ENCODE measurements at regions not wholly inside any gene's neighbourhood (a gene's known extent, or its start where the extent isn't known, plus 50 kb on each side); places are given as distances from the start of the nearest gene placed in this dataset.

DNA sequence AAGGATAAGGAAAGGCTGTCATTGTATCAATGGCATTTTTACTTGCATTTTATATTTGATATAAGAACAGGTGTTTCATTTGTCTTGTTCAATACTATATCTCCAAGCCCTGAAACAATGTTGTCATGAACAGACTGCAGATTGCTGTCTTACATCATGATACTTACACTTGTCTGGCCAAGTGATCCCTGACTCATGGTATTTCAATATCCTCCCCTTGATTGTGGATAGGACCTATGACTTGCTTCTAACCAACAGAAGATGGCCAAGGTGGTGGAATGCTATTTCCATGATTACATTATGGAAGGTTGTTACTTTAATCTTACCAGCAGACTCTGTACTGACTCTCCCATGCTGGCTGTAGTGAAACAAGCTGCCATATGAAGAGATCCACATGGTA, 471.1 kb downstream of the CCDC85A start:
- Histone ChIP-seq H3K4me1 (ENCODE audit: control insufficient read depth in 2 of 3, insufficient read depth in 2 of 3, low read depth in 1 of 3, low read length in 3 of 3) (no peaks in the 10 kb centered on the region), H3K36me3 (ENCODE audit: control insufficient read depth in 2 of 3, insufficient read depth in 3 of 3, low read length in 3 of 3) (no peaks in the 10 kb centered on the region), H3K4me3 (ENCODE audit: low read length in 3 of 3) (no peak overlapping the region), H3K27me3 (ENCODE audit: control insufficient read depth, insufficient read depth, low read length) (no peaks in the 10 kb centered on the region), H3K9me3 (ENCODE audit: control insufficient read depth in 2 of 3, insufficient read depth in 1 of 3, low read length in 3 of 3) (no peaks in the 10 kb centered on the region), H3K9ac (ENCODE audit: low read length in 3 of 3) (no peak overlapping the region), H3K27ac (ENCODE audit: low read depth in 2 of 2, low read length in 2 of 2) (no peak overlapping the region)
- TF ChIP-seq, protein P1, sequence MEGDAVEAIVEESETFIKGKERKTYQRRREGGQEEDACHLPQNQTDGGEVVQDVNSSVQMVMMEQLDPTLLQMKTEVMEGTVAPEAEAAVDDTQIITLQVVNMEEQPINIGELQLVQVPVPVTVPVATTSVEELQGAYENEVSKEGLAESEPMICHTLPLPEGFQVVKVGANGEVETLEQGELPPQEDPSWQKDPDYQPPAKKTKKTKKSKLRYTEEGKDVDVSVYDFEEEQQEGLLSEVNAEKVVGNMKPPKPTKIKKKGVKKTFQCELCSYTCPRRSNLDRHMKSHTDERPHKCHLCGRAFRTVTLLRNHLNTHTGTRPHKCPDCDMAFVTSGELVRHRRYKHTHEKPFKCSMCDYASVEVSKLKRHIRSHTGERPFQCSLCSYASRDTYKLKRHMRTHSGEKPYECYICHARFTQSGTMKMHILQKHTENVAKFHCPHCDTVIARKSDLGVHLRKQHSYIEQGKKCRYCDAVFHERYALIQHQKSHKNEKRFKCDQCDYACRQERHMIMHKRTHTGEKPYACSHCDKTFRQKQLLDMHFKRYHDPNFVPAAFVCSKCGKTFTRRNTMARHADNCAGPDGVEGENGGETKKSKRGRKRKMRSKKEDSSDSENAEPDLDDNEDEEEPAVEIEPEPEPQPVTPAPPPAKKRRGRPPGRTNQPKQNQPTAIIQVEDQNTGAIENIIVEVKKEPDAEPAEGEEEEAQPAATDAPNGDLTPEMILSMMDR (IDR thresholded peaks at IDR 0.05; ENCODE audit: borderline replicate concordance, extremely low read depth, insufficient read depth) = no peak
- FAIRE-seq (no peak), DNase-seq (no peak)
- intact Hi-C loops (cut with DNase I) = no loop called here

DNA sequence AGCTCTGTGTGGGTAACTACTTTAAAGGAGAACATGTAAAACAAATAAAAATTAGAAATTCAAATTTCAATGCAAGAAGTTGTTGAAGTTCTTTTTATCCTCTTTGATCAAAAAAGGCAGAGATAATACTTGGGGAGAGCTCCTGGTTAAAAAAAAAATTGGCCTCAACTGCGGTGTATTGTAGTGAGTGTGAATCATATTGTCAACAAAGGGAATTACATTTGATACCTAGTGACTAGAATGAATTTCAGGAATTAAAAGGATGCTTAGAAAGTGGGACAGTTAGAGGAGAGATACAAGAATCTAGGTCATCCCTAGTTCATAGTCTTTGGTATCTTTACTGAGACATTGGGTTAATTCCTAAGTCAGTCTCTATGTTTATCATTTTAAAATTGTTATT, 473.0 kb downstream of the CCDC85A start:
- Histone ChIP-seq H3K4me1 (ENCODE audit: control insufficient read depth in 2 of 3, insufficient read depth in 2 of 3, low read depth in 1 of 3, low read length in 3 of 3) (no peaks in the 10 kb centered on the region), H3K4me3 (ENCODE audit: low read length in 3 of 3) (no peak overlapping the region), H3K9ac (ENCODE audit: low read length in 3 of 3) (no peak overlapping the region), H3K9me3 (ENCODE audit: control insufficient read depth in 2 of 3, insufficient read depth in 1 of 3, low read length in 3 of 3) (no peaks in the 10 kb centered on the region), H3K27ac (ENCODE audit: low read depth in 2 of 2, low read length in 2 of 2) (no peak overlapping the region), H3K36me3 (ENCODE audit: control insufficient read depth in 2 of 3, insufficient read depth in 3 of 3, low read length in 3 of 3) (no peaks in the 10 kb centered on the region), H3K27me3 (ENCODE audit: control insufficient read depth, insufficient read depth, low read length) (no peaks in the 10 kb centered on the region)
- TF ChIP-seq, protein P1 (IDR thresholded peaks at IDR 0.05; ENCODE audit: borderline replicate concordance, extremely low read depth, insufficient read depth) = no peak
- DNase-seq = no peak
- intact Hi-C loops (cut with DNase I) = no loop called here
- no peak for FAIRE-seq

DNA sequence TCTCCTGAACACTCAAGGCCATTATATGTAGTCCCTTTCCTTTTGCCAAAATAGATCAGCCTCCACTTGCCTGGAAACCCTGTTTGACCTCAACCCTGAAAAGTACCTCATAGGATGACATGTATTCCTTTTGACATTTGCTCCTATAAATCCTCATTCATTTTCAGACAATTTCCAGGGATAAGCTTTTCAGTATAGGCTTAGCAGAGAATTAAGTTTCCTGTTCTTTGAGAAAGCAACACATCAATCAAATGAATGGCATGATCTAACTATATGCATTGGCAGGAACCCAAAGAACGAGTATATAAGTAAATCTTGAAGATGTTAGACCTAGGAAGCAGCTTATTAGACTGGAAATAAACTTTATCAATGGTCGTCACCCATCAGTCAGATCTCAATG, 483.0 kb downstream of the CCDC85A start:
- H3K9ac ChIP-seq (ENCODE audit: low read length in 3 of 3) = no peak overlapping the region
- intact Hi-C loops (cut with DNase I) = no loop called here
- no peaks in the 10 kb centered on the region for H3K36me3 ChIP-seq (ENCODE audit: control insufficient read depth in 2 of 3, insufficient read depth in 3 of 3, low read length in 3 of 3)
- no peak for FAIRE-seq
- H3K9me3 ChIP-seq (ENCODE audit: control insufficient read depth in 2 of 3, insufficient read depth in 1 of 3, low read length in 3 of 3) = no peaks in the 10 kb centered on the region
- H3K4me3 ChIP-seq (ENCODE audit: low read length in 3 of 3) = no peak overlapping the region
- H3K27me3 ChIP-seq (ENCODE audit: control insufficient read depth, insufficient read depth, low read length) = no peaks in the 10 kb centered on the region
- no peaks in the 10 kb centered on the region for H3K4me1 ChIP-seq (ENCODE audit: control insufficient read depth in 2 of 3, insufficient read depth in 2 of 3, low read depth in 1 of 3, low read length in 3 of 3)
- no peak overlapping the region for H3K27ac ChIP-seq (ENCODE audit: low read depth in 2 of 2, low read length in 2 of 2)
- TF ChIP-seq, protein P1 (IDR thresholded peaks at IDR 0.05; ENCODE audit: borderline replicate concordance, extremely low read depth, insufficient read depth) = no peak
- no peak for DNase-seq

DNA sequence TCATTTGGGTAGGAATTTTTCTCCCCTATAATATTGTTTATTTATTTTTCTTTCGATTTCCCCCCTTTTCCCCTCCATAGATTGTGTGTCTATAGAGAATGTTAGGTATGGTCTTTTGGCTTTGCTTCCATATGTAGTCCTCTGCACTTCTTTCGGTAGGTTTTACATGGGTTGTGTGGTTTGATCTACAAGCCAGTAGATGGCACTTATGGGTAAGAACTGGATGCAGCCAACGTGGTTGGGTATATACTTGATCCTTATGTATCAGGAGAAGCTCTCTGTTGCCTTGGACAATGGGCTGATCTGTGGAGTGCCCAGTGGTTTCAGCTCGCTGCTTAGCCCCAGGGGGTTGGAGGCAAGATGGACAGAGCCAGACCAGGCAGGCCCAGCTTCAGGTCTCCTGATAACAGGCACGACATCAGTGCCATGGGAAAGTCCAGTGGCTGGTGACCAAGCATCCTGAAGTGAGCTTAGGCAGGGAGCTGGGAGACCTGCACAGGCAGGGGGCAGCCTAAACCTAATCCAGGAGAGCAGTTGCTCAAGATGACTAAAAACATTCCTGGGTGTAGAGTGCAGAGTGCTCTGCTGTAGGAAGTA, 488.3 kb downstream of the CCDC85A start:
- DNase-seq = peak in 1 of 5 donors; percentile 29
- Histone ChIP-seq H3K36me3 (ENCODE audit: control insufficient read depth in 2 of 3, insufficient read depth in 3 of 3, low read length in 3 of 3) (no peaks in the 10 kb centered on the region), H3K27me3 (ENCODE audit: control insufficient read depth, insufficient read depth, low read length) (no peaks in the 10 kb centered on the region), H3K4me3 (ENCODE audit: low read length in 3 of 3) (no peak overlapping the region), H3K9ac (ENCODE audit: low read length in 3 of 3) (no peak overlapping the region), H3K27ac (ENCODE audit: low read depth in 2 of 2, low read length in 2 of 2) (no peak overlapping the region), H3K9me3 (ENCODE audit: control insufficient read depth in 2 of 3, insufficient read depth in 1 of 3, low read length in 3 of 3) (peaks cover 0 to 14% (median 9%) of the 10 kb centered on the region in 3 donors), H3K4me1 (ENCODE audit: control insufficient read depth in 2 of 3, insufficient read depth in 2 of 3, low read depth in 1 of 3, low read length in 3 of 3) (no peaks in the 10 kb centered on the region)
- intact Hi-C loops (cut with DNase I) = no loop called here
- FAIRE-seq = no peak
- TF ChIP-seq, protein P1 (IDR thresholded peaks at IDR 0.05; ENCODE audit: borderline replicate concordance, extremely low read depth, insufficient read depth) = no peak

All from kidney (tissue), 13 donors.